HG02885 (cell line): ENCODE measurements at regions not wholly inside any gene's neighbourhood (a gene's known extent, or its start where the extent isn't known, plus 50 kb on each side); places are given as distances from the start of the nearest gene placed in this dataset.

ENCODE experiments used
- ATAC-seq: cut with Tn5 transposase; IDR thresholded peaks from one replicate; pipeline ENCODE4 v1.9.1; 2021; ENCODE audit warnings: mild to moderate bottlenecking; ENCODE audit not compliant: unreplicated experiment, poor library complexity

DNA sequence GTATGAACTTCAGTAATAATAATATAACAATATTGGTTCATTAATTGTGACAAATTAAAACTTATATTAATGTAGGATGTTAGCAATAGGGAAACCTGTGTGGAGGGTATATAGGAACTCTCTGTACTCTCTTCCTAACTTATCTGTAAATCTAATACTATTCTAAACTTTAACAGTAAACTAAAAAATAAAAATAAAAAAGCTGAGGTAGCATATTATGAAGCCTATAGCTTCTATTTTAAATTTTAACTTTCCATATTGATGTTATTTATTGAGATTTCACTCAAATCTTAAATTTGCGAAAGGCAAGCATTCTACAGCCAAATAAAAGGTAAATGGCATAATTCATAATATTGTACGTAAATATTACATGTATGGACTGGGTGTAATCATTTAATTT, 326.4 kb downstream of the MEI4 start:
- no peak for ATAC-seq

DNA sequence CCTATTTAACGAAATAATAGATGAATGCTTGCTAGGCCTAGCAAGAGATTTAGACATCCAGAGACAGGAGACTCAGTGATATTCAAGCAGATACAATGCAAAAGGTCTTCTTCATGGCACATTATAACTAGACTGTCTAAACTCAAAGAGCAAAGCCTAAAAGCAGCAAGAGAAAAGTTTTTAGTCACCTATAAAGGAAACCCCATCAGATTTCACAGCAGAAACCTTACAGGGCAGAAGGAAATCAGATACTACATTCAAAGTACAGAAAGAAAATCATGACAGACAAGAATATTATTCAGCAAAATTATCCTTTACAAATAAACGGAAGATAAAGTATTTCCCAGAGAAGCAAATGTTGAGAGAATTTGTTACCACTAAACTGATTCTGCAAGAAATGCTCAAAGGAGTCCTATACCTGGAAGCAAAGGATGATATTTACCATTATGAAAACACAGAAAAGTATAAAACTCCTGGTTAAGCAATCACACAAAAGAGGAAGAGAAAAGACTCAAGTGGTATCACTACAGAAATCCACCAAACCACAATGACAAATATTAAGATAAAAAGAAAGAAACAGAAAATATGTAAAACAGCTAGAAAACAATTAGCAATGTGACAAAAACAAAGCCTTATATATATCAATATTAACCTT, 333.7 kb downstream of the MEI4 start:
- ATAC-seq, result peak; percentile 74

DNA sequence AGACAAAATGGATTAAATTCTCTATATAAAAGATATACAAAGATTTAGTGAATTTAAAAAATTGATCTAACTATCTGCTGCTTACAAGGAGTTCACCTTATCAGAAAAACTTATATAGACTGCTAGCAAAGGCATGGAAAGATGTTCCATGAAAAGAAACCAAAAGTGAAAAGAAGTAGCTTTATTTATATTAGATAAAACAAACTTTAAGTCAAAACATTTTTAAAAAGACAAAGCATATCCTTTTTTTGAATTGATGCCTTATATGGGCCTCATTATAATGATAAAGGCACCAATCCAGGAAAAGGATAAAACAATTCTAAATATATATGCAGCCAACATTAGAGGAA, 334.2 kb downstream of the MEI4 start:
- ATAC-seq, result peak; percentile 19

DNA sequence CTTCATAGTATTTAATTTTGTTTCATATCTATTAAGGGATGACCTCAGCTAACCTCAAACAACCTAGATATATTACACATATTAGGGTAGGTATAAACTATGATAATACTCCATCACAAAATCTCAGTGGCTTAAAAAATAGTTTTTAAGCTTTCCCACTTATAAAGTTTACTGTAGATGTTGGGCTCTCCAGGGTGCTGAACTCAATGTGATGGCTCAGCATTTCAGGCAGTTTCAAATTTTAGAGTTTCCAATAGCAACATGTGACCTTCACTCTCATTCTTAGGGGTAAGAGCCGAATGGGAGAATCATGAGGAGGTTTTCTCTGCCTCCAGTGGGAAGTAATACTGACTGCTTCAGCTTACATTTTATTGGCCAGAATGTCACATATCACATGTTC, 357.3 kb downstream of the MEI4 start:
- ATAC-seq, result no peak

DNA sequence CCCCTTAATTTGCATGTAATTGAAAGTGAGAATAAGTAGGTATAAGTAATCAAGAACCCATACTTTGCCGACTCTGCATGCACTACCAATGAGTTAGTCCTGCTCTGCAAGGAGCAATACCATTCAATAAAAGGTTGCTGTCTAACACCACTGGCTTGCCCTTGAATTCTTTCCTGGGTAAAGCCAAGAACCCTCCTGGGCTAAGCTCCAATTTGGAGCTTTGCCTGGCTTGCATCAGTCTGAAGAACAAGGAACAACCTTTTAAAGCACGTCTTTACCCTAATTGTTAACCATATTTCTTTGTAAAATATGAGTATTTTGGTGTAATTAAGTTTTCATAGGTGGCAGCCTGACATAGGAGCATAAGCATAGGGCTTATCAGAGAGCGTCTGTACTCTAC, 367.7 kb downstream of the MEI4 start:
- ATAC-seq, result no peak

DNA sequence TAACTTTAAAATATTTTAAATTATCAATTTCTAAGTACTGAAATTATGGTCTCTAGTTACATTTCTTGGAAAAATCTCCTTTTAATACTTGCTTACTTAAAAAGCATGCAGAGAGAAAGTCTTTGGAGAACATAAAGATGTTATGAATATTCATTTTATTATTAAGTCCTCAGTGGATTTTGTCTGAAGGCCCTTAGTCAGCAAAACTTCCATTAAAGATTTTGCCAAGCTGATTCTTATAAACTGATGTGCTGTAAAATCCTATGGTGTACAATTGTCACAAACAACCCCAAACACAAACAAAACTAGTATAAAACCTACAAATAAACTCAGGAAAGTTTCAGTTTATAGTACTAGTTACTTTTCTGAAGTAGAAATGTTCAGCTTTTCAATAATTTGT, 372.7 kb downstream of the MEI4 start:
- no peak for ATAC-seq

DNA sequence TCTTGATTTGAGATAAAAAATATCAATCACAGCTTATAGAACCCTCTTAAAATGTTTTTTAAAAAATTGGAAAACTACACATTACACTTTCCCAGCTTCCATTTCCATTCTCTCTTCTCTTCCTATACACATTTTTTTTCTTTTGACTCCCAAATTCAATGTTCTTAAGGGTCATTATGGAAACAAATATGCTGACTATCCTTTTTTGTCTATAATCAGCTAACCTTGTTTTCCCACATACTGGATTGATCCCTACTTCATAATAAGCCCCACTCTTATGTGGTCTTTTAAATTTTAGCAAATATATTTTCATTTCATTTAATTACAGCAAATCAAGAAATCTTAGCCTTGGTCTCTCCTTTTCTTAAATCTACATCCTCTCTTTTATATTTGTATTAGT, 378.4 kb downstream of the MEI4 start:
- ATAC-seq, result no peak

DNA sequence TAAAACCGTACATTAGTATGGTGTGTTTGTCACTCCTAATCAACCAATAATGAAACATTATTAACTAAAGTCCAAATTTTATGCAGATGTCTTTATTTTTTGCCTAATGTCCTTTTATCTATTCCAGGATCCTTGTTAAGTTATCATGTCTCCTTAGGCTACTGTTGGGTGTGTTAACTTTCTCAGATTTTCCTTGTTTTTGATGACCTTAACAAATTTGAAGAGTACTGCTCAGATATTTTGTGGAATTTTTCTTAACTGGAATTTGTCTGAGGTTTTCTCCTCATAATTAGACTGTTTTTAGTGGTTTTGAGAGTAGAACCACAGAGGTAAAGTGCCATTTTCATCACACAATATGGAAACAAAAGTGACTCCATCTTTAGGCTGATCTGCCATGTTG, 406.3 kb downstream of the MEI4 start:
- no peak for ATAC-seq

DNA sequence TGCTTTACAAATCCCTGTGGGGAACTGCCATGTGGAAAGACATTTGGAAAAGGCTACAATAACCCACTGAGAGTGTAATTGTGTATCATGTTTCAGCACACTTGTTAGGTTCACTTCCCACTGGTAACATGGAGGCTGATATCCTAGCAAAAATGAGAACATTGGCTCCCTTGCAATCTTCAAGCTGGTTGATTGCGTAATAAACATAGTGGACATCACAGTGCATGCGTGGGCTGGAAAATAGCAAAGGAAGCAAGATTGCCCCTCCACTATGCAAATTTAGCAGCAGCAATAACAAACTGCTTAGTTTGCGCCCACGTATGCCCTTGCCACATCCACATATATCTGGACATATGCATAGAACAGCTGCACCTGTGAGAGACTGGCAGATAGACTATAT, 410.2 kb downstream of the MEI4 start:
- ATAC-seq, result no peak

DNA sequence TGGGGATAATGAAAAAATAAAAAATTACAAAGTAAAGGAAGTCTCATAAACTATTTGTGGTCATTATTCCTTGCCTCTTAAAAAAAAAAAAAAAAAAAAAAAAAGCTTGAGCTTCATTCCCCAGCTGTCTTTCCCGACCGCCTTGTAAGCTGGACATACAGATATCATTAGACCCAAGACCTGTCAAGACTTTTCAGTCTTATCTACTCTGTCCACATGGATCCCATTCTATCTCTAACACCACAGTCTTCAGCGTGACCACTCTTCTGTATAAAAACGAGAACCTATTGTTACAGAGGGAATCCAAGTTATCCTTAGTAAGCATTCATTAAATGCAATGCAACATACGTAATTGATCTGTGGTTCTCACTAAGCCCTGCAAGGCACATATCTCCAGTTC, 423.5 kb downstream of the MEI4 start:
- no peak for ATAC-seq

DNA sequence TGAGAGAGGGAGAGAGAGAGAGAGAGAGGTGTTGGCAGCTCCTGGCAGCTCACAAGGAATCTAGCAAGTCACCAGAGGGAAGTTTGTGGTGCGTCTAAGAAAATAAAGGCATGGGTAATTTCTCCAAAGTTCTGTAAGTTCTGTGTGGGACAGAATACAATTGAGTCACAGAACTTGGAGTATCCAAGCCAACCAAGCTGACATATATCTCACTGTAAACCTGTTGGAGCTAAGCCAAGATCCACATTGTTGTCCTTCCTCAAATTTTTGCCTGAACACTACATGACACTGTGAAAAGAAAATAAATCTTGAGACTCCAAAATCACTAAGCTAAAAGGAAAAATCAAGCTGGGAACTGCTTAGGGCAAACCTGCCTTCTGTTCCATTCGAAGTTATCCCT, 436.7 kb downstream of the MEI4 start:
- no peak for ATAC-seq

DNA sequence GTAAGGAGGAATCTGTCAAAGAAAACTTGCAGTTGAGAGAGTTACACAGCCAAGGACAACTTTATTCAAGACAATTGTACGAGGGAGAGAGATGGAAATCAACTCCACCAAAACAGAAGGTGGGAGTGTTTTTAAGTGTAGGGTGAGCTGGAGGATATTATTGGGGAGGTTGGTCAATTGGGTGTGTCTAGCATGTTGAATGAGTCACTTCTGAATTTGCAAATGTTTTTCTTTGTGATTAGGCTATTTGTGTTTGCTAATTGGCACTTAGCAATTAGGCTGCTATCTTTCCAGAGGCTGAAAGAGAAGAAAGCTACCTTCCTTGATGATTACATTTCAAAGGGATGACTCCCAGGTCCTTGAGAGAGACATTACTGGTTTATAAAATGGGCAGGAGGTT, 441.1 kb downstream of the MEI4 start:
- no peak for ATAC-seq

DNA sequence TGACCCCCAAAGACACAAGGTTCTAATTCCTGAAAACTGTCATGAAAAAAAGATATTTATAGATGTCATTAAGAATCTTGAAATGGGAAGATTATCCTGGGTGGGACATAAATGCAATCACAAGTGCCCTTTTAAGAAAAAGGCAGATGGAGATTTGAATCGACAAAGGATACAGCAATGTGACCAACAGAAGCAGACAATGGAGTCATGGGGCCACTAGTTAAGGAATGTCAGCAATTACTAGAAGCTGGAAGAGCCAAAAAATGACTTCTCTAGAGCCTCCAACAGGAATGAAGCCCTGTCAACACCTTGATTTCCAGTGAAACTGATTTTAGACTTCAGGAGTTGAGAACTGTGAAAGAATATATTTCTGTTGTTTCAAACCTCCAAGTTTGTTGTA, 448.5 kb downstream of the MEI4 start:
- no peak for ATAC-seq

DNA sequence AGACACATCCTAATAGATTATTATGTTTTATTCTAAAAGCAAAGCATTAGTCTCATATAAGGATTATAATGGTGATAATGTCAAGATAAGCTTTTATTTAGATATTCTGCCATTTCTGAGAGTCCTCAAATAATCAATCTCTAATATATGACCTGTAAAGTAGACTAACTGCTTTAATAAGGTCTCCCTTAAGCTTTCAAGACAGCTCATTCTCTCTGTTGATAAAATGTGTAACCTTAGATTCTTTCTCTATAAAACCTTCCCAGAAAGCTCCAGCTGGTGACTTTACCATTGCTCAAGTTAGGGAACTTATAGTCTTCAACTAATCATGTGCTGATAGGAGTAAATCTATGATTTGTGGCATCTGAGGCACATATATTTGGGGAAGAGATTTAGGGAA, 457.8 kb downstream of the MEI4 start:
- ATAC-seq, result no peak

DNA sequence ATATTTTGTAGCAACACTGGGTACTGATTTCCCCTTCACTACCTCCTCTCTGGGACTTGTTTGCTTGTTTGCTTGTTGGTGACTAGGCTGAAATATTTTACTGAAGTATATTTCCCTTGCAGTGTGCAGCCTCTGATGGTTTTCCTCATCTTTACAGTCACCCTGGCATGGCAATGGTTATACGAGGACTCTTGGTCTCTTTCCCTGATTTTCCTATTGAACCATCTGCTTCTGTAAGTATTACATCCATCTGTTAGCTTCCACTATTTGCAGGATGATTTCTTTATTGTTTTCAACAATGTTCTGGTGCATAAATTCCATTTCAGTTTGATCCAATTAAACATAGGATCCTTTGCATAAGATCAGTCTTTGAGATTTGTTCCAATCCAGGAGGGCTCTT, 465.1 kb downstream of the MEI4 start:
- ATAC-seq, result no peak

DNA sequence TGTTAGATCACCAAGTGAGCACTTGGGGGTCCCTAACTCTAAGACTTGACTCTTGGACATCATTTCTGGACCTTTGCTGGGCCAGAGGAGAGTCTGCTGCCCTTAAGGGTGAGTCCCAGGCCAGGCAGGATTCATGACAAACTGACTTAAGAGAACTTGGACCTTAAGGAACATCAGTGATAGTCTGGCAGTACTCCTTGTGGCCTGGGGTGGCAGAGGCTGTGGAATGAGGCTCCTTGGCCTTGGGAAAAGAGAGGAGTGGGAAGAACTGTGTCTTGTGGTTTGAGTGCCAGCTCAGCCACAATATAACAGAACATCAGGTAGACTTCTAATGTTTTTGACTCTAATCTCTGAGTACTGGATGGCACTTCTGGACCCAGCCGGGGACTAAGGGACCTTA, 478.7 kb downstream of the MEI4 start:
- no peak for ATAC-seq

DNA sequence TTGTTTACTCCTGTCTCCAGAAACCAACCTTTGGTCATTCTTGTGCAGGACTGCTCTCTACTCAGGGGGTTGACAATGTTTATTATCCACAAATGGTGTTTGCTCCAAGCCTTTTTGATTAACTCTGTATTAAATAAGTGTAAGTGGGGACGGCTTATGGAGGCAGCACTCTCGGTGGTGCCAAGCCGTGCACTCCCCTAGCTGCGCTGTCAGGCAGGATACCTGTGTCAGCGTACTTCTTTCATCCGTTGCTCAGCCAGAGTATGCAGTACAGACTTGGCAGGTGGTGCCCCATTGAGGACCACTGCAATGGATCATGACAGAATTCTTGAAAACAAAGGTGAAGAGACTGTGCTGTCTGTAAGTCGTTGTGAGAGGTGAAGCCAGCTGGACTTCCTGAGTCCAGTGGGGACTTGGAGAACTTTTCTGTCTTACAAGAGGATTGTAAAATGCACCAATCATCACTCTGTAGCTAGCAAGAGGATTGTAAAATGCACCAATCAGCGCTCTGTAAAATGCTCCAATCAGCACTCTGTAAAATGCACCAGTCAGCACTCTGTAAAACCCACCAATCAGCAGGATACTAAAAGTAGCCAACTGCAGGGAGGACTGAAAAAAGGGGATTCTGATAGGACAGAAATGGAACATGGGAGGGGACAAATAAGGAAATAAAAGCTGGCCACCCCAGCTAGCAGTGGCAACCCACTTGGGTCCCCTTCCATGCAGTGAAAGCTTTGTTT, 480.0 kb downstream of the MEI4 start:
- no peak for ATAC-seq

DNA sequence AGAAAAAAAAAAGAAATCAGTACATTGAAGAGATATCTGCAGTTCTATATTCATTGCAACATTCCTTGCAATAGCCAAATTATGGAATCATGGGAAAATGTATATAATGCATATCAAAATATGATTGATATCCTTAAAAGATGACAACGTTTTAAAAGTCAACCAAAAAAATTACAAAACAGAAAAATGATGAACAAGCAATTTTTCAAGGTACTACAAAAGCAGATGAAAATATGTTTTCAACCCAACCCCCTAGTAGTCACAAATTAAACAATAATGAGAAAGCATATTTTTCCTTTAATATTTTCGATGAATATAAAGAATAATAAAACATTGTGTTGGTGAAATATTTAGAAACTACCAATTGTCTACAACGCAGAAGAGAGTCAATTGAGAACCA, 497.6 kb downstream of the MEI4 start:
- ATAC-seq, result no peak

DNA sequence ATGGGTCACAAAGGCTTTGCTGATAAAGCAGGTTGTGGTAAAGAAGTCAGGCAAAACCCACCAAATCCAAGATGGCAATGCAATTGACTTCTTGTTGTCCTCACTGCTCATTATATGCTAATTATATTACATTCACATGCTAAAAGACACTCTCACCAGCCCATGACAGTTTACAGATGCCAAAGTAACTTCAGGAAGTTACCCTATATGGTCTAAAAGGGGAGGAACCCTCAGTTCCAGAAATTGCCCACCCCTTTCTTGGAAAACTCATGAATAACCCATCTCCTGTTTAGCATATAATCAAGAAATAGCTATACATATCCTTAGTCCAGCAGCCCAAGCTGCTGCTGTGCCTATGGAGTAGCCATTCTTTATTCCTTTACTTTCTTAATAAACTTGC, 501.1 kb downstream of the MEI4 start:
- no peak for ATAC-seq

DNA sequence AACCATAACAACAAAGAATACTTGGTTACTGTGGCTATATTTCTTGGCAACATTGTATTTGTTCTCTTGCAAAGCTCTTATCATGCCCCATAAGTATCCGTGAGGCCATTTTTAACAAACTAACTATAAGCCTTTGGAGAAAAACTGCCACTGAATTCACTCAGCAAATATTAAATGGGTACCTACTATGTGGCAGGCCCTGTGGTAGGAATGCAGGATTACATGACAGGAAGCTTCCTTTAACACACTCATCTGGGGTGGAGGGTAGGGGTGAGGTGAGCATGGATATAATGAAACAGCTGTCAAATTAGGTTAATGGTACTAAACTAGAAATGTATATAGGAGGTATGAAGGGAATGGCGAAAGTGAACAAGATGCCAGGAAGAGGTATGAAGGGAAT, 504.8 kb downstream of the MEI4 start:
- no peak for ATAC-seq

DNA sequence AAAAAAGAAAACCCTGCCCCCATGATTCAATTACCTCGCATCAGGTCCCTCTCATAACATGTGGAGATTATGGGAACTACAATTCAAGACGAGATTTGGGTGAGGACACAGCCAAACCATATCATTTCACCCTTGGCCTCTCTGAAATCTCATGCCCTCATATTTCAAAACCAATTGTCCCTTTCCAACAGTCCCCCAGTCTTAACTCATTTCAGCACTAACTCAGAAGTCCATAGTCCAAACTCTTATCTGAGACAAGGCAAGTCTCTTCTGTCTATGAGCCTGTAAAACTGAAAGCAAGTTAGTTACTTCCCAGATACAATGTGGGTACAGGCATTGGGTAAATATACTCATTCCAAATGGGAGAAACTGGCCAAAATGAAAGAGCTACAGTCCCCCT, 536.1 kb downstream of the MEI4 start:
- no peak for ATAC-seq

DNA sequence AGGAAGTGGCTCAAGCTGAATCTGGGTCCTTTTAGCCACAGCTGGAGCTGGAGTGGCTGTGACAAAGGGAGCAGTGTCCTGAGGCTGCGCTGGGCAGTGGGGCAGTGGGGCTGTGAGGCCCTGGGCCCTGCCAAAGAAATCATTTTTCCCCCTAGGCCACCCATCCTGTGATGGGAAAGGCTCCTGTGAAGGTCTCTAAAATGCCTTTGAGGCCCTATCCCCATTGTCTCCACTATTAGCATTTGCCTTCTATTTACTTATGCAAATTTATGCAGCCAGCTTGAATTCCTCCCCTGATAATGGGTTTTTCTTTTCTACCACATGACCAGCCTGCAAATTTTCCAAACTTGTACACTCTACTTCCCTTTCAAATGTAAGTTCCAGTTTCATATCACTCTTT, 539.2 kb downstream of the MEI4 start:
- no peak for ATAC-seq
